ENCODE measurements at regions not wholly inside any gene's neighbourhood (a gene's known extent, or its start where the extent isn't known, plus 50 kb on each side); places are given as distances from the start of the nearest gene placed in this dataset.
A peak's percentile ranks its signal among the peaks of the same experiment; 100 is the strongest.

GRCh38 chr3:99170867-99171517, 269.5 kb upstream of the DCBLD2 start:
- DNase-seq (ENCODE audit: low spot score in 2 of 2): peak in 1 of 2 donors; percentile 62
- no peak overlapping the region for H3K4me3 ChIP-seq (ENCODE audit: low read depth, poor library complexity, severe bottlenecking)
- 93 to 95% methylated on average over 6 of the region's 6 CpGs for WGBS, 2 donors
- TF ChIP-seq CTCF (IDR thresholded peaks at IDR 0.05): no peak
- no peak for TF ChIP-seq POLR2A (IDR thresholded peaks at IDR 0.05)
- intact Hi-C loops (cut with DNase I; ENCODE audit: low total_unique reads): no loop called here

GRCh38 chr3:99167071-99167470, 265.6 kb upstream of the DCBLD2 start:
- DNase-seq (ENCODE audit: low spot score in 2 of 2): no peak
- intact Hi-C loops (cut with DNase I; ENCODE audit: low total_unique reads): no loop called here
- TF ChIP-seq CTCF (IDR thresholded peaks at IDR 0.05) (no peak), POLR2A (IDR thresholded peaks at IDR 0.05) (no peak)
- H3K4me3 ChIP-seq (ENCODE audit: low read depth, poor library complexity, severe bottlenecking): no peak overlapping the region

- no peak for DNase-seq (ENCODE audit: low spot score in 2 of 2)
- TF ChIP-seq POLR2A (IDR thresholded peaks at IDR 0.05): no peak
- TF ChIP-seq CTCF (IDR thresholded peaks at IDR 0.05): no peak
- WGBS, 2 donors: 82 to 84% methylated on average over 3 of the region's 3 CpGs
- intact Hi-C loops (cut with DNase I; ENCODE audit: low total_unique reads): no loop called here
- H3K4me3 ChIP-seq (ENCODE audit: low read depth, poor library complexity, severe bottlenecking): no peak overlapping the region
These were observed 261.8 kb upstream of the DCBLD2 start for GRCh38 chr3:99163314-99163713.

GRCh38 chr3:99159220-99159762, 257.8 kb upstream of the DCBLD2 start:
- TF ChIP-seq CTCF (IDR thresholded peaks at IDR 0.05): no peak
- no peak for TF ChIP-seq POLR2A (IDR thresholded peaks at IDR 0.05)

GRCh38 chr3:99145031-99145430, 243.5 kb upstream of the DCBLD2 start:
- DNase-seq (ENCODE audit: low spot score in 2 of 2): no peak
- TF ChIP-seq POLR2A (IDR thresholded peaks at IDR 0.05) (no peak), CTCF (IDR thresholded peaks at IDR 0.05) (no peak)
- no peak overlapping the region for H3K4me3 ChIP-seq (ENCODE audit: low read depth, poor library complexity, severe bottlenecking)
- 61 to 67% methylated on average over 1 of the region's 1 CpG for WGBS, 2 donors
- intact Hi-C loops (cut with DNase I; ENCODE audit: low total_unique reads): no loop called here

More at GRCh38 chr3:99159220-99159762, 257.8 kb upstream of the DCBLD2 start:
- H3K4me3 ChIP-seq (ENCODE audit: low read depth, poor library complexity, severe bottlenecking): no peak overlapping the region
- intact Hi-C loops (cut with DNase I; ENCODE audit: low total_unique reads): no loop called here
- no peak for DNase-seq (ENCODE audit: low spot score in 2 of 2)

GRCh38 chr3:99143493-99143892, 242.0 kb upstream of the DCBLD2 start:
- intact Hi-C loops (cut with DNase I; ENCODE audit: low total_unique reads): no loop called here
- 54% methylated on average over 3 of the region's 3 CpGs for WGBS, 2 donors
- TF ChIP-seq CTCF (IDR thresholded peaks at IDR 0.05) (no peak), POLR2A (IDR thresholded peaks at IDR 0.05) (no peak)
- no peak for DNase-seq (ENCODE audit: low spot score in 2 of 2)
- no peak overlapping the region for H3K4me3 ChIP-seq (ENCODE audit: low read depth, poor library complexity, severe bottlenecking)
